CD4-positive, alpha-beta T cell (primary cell): ENCODE measurements at regions not wholly inside any gene's neighbourhood (a gene's known extent, or its start where the extent isn't known, plus 50 kb on each side); places are given as distances from the start of the nearest gene placed in this dataset.

Source experiments
- ATAC-seq: fragments of 200-7000 bp; cut with Tn5 transposase; one replicate; pipeline ENCODE4 v1.10.0; 2022; ENCODE audit warnings: mild to moderate bottlenecking; ENCODE audit not compliant: poor library complexity
- CTCF ChIA-PET: fragments of 350-600 bp; sonication (Branson Sonifier 250); formaldehyde crosslinking; loops from one replicate; lab custom pipeline; 2021; ENCODE audit warnings: antibody characterized with exemption, inconsistent platforms; lab: Charles Lee
- POLR2A ChIA-PET: fragments of 350-600 bp; sonication (Branson Sonifier 250); formaldehyde crosslinking; loops from one replicate; lab custom pipeline; 2021; ENCODE audit warnings: antibody characterized with exemption, inconsistent platforms; lab: Charles Lee
- DNase-seq, 14 experiments: peaks; one replicate each; pipeline ENCODE4 v3.0.0-alpha.2; 2013 to 2020; ENCODE audit warnings: mixed read lengths in 2 of 14
- H3K27ac ChIP-seq, 2 donors: one replicate each; pipeline versions ENCODE4 v1.5.1 to v1.7.0; 2013; ENCODE audit warnings: low read length in 2 of 2, low read depth in 1 of 2, mild to moderate bottlenecking in 1 of 2
- H3K27me3 ChIP-seq, 2 experiments: 1 replicate in 1 of 2; 2 replicates in 1 of 2; pipeline versions ENCODE4 v1.6.1 to v1.7.0; 2013; ENCODE audit warnings: low read length in 2 of 2, control low read depth in 1 of 2, mild to moderate bottlenecking in 1 of 2, moderate library complexity in 1 of 2; ENCODE audit not compliant: insufficient read depth in 2 of 2, control insufficient read depth in 1 of 2
- H3K36me3 ChIP-seq: one replicate; pipeline ENCODE4 v1.6.1; 2013; ENCODE audit warnings: low read length, control low read depth; ENCODE audit not compliant: insufficient read depth
- H3K4me1 ChIP-seq: one replicate; pipeline ENCODE4 v1.6.1; 2013; ENCODE audit warnings: low read length, control low read depth; ENCODE audit not compliant: insufficient read depth
- H3K4me3 ChIP-seq: one replicate; pipeline ENCODE4 v1.5.1; 2013; ENCODE audit warnings: mild to moderate bottlenecking, low read length, moderate library complexity
- H3K9me3 ChIP-seq, 2 experiments: 1 replicate in 1 of 2; 2 replicates in 1 of 2; pipeline versions ENCODE4 v1.6.1 to v1.7.0; 2013; ENCODE audit warnings: low read length in 2 of 2, mild to moderate bottlenecking in 2 of 2, control low read depth in 1 of 2, moderate library complexity in 1 of 2; ENCODE audit not compliant: control insufficient read depth in 1 of 2, insufficient read depth in 1 of 2
- H3K27ac Mint-ChIP-seq: one replicate; pipeline ENCODE4 v1.8.0; 2020; ENCODE audit warnings: mixed read lengths
- H3K27me3 Mint-ChIP-seq: one replicate; pipeline ENCODE4 v1.8.0; 2021; ENCODE audit warnings: mixed read lengths
- H3K36me3 Mint-ChIP-seq: one replicate; pipeline ENCODE4 v1.8.0; 2021; ENCODE audit warnings: low read depth, mixed read lengths
- H3K4me1 Mint-ChIP-seq: one replicate; pipeline ENCODE4 v1.8.0; 2021; ENCODE audit warnings: low read depth, mixed read lengths
- H3K4me3 Mint-ChIP-seq: one replicate; pipeline ENCODE4 v1.8.0; 2020; ENCODE audit warnings: mild to moderate bottlenecking, mixed read lengths
- H3K9me3 Mint-ChIP-seq: one replicate; pipeline ENCODE4 v1.8.0; 2020; ENCODE audit warnings: mixed read lengths
- intact Hi-C, 2 experiments: fragments of 100-400 bp; cut with DNase I in 1 of 2; cut with micrococcal nuclease in 1 of 2; formaldehyde crosslinking; loops; one replicate each; pipeline versions ENCODE4 v1.15.1 to v1.9.0; 2023 to 2025; cut with DNase I, micrococcal nuclease
- TF ChIP-seq, protein P1 (sequence below): fragments of 200-600 bp; IDR thresholded peaks from one replicate; pipeline ENCODE4 v1.8.0; 2022; ENCODE audit warnings: antibody characterized with exemption, mild to moderate bottlenecking

- no peak overlapping the region for H3K27ac ChIP-seq
- POLR2A ChIA-PET, result no interaction called here
- ATAC-seq (no peak), DNase-seq (no peak)
- H3K27ac Mint-ChIP-seq, result no peak overlapping the region
- H3K9me3 ChIP-seq, result no peaks in the 10 kb centered on the region
- no peaks in the 10 kb centered on the region for H3K27me3 ChIP-seq
- no peaks in the 10 kb centered on the region for H3K4me1 Mint-ChIP-seq
- H3K27me3 Mint-ChIP-seq, result no peaks in the 10 kb centered on the region
- no peaks in the 10 kb centered on the region for H3K36me3 ChIP-seq
- peaks cover 2% of the 10 kb centered on the region for H3K9me3 Mint-ChIP-seq
- intact Hi-C loops, result no loop called here
- H3K36me3 Mint-ChIP-seq, result no peaks in the 10 kb centered on the region
- TF ChIP-seq, protein P1, sequence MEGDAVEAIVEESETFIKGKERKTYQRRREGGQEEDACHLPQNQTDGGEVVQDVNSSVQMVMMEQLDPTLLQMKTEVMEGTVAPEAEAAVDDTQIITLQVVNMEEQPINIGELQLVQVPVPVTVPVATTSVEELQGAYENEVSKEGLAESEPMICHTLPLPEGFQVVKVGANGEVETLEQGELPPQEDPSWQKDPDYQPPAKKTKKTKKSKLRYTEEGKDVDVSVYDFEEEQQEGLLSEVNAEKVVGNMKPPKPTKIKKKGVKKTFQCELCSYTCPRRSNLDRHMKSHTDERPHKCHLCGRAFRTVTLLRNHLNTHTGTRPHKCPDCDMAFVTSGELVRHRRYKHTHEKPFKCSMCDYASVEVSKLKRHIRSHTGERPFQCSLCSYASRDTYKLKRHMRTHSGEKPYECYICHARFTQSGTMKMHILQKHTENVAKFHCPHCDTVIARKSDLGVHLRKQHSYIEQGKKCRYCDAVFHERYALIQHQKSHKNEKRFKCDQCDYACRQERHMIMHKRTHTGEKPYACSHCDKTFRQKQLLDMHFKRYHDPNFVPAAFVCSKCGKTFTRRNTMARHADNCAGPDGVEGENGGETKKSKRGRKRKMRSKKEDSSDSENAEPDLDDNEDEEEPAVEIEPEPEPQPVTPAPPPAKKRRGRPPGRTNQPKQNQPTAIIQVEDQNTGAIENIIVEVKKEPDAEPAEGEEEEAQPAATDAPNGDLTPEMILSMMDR, result no peak
- no peak overlapping the region for H3K4me3 ChIP-seq
- CTCF ChIA-PET, result interaction anchor here (0.7 kb wide), 1 partner anchor 1096 kb away, joined by 3 read pairs; no protein-coding TSS in a partner anchor
- no peak overlapping the region for H3K4me3 Mint-ChIP-seq
- no peaks in the 10 kb centered on the region for H3K4me1 ChIP-seq
Observed at GRCh38 chr6:113403966-113404595, 453.1 kb upstream of the MARCKS start.

- intact Hi-C loops, result no loop called here
- Mint-ChIP-seq H3K4me1 (no peaks in the 10 kb centered on the region), H3K9me3 (peaks cover 2% of the 10 kb centered on the region), H3K4me3 (no peak overlapping the region), H3K36me3 (no peaks in the 10 kb centered on the region), H3K27me3 (no peaks in the 10 kb centered on the region), H3K27ac (no peak overlapping the region)
- no peaks in the 10 kb centered on the region for H3K4me1 ChIP-seq
- H3K4me3 ChIP-seq, result no peak overlapping the region
- H3K27me3 ChIP-seq, result no peaks in the 10 kb centered on the region
- ChIA-PET POLR2A (no interaction called here), CTCF (no interaction called here)
- TF ChIP-seq, protein P1, result no peak
- no peaks in the 10 kb centered on the region for H3K36me3 ChIP-seq
- DNase-seq (no peak), ATAC-seq (no peak)
- no peaks in the 10 kb centered on the region for H3K9me3 ChIP-seq
- no peak overlapping the region for H3K27ac ChIP-seq
Observed at GRCh38 chr6:113405326-113406047, 451.7 kb upstream of the MARCKS start.

DNA sequence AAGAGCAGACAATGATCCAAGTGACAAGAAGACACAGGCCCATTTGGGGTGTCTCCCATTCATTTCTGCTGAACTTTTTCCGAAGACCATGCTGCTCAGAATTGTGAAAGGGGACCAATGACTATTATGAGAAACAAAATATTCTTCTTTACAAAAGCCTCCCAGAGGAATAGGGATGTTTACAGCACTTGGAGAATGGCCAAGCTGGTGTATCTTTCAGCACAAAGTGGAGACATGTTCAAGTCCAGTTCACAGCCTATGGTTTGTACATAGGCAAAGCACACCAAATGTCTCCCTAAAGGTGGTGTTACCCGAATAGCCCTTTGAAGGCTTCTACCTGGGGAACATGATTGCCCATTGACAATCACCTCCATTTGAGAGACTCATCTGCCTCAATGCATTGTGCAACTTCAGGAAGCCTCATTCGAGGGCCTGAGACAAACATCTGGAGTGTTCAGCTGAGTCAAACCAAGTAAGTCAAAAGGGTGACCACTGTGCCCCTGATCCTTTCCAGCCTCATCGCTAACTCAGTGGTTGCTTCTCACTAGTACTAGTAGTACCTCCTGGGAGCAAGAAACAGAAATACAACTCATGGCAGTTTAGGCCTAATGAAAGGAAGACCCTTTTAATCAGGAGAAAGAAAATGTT lies 451.0 kb upstream of the MARCKS start:
- Mint-ChIP-seq H3K27me3 (no peaks in the 10 kb centered on the region), H3K36me3 (no peaks in the 10 kb centered on the region), H3K4me1 (no peaks in the 10 kb centered on the region), H3K27ac (no peak overlapping the region), H3K4me3 (no peak overlapping the region), H3K9me3 (peaks cover 2% of the 10 kb centered on the region)
- Histone ChIP-seq H3K4me1 (no peaks in the 10 kb centered on the region), H3K36me3 (no peaks in the 10 kb centered on the region), H3K9me3 (no peaks in the 10 kb centered on the region), H3K27me3 (no peaks in the 10 kb centered on the region), H3K4me3 (no peak overlapping the region), H3K27ac (no peak overlapping the region)
- ChIA-PET CTCF (no interaction called here), POLR2A (no interaction called here)
- DNase-seq, result no peak
- intact Hi-C loops, result no loop called here
- TF ChIP-seq, protein P1, result no peak
- ATAC-seq, result no peak
